Neural progenitor cell (in vitro differentiated cells): ENCODE measurements at regions not wholly inside any gene's neighbourhood (a gene's known extent, or its start where the extent isn't known, plus 50 kb on each side); places are given as distances from the start of the nearest gene placed in this dataset.

ENCODE experiments used
- DNase-seq: peaks from one replicate; pipeline ENCODE4 v3.0.0-alpha.2; 2016; ENCODE audit warnings: low spot score
- H2AFZ ChIP-seq: fragments of 200-600 bp; sonication (generic); replicated peaks from 2 replicates; pipeline ENCODE4 v1.6.1; 2016; ENCODE audit warnings: antibody characterized with exemption
- H3F3A ChIP-seq: fragments of 200-600 bp; sonication (generic); 2 replicates; pipeline ENCODE4 v1.6.1; 2016; ENCODE audit warnings: antibody characterized with exemption, low read depth
- H3K27ac ChIP-seq: fragments of 200-600 bp; sonication (generic); 2 replicates; pipeline ENCODE4 v1.5.1; 2016; ENCODE audit warnings: mild to moderate bottlenecking
- H3K27me3 ChIP-seq: fragments of 200-600 bp; sonication (generic); 2 replicates; pipeline ENCODE4 v1.6.1; 2016; ENCODE audit warnings: mild to moderate bottlenecking, moderate library complexity
- H3K36me3 ChIP-seq: fragments of 200-600 bp; sonication (generic); 2 replicates; pipeline ENCODE4 v1.5.1; 2016
- H3K4me1 ChIP-seq: fragments of 200-600 bp; sonication (generic); 2 replicates; pipeline ENCODE4 v1.6.1; 2016; ENCODE audit warnings: mixed run types
- H3K4me2 ChIP-seq: fragments of 200-600 bp; sonication (generic); 2 replicates; pipeline ENCODE4 v1.6.1; 2016
- H3K4me3 ChIP-seq: fragments of 200-600 bp; sonication (generic); 2 replicates; pipeline ENCODE4 v1.5.1; 2016
- H3K79me2 ChIP-seq: fragments of 200-600 bp; sonication (generic); 2 replicates; pipeline ENCODE4 v1.6.1; 2016; ENCODE audit warnings: low read depth
- H3K9ac ChIP-seq: fragments of 200-600 bp; sonication (generic); 2 replicates; pipeline ENCODE4 v1.6.1; 2016
- H3K9me3 ChIP-seq: fragments of 200-600 bp; sonication (generic); 2 replicates; pipeline ENCODE4 v1.5.1; 2016; ENCODE audit warnings: low read depth
- H4K20me1 ChIP-seq: fragments of 200-600 bp; sonication (generic); 2 replicates; pipeline ENCODE4 v1.6.1; 2016; ENCODE audit warnings: low read depth
- H3K27ac Mint-ChIP-seq: 3 replicates; pipeline ENCODE4 v1.8.0; 2021; ENCODE audit warnings: mixed read lengths
- H3K27me3 Mint-ChIP-seq: 2 replicates; pipeline ENCODE4 v1.8.0; 2022; ENCODE audit warnings: low read depth, mild to moderate bottlenecking, inconsistent platforms, moderate library complexity, mixed read lengths; ENCODE audit not compliant: insufficient read depth
- H3K36me3 Mint-ChIP-seq: 3 replicates; pipeline ENCODE4 v1.8.0; 2021; ENCODE audit warnings: mixed read lengths
- H3K4me1 Mint-ChIP-seq: 3 replicates; pipeline ENCODE4 v1.8.0; 2021; ENCODE audit warnings: mixed read lengths
- H3K4me3 Mint-ChIP-seq: 3 replicates; pipeline ENCODE4 v1.8.0; 2021; ENCODE audit warnings: mild to moderate bottlenecking, moderate library complexity, mixed read lengths
- H3K9me3 Mint-ChIP-seq: 3 replicates; pipeline ENCODE4 v1.8.0; 2020; ENCODE audit warnings: mixed read lengths
- EZH2 ChIP-seq: fragments of 200-600 bp; sonication (generic); IDR thresholded peaks from 2 replicates; pipeline ENCODE4 v1.6.1; 2017; ENCODE audit warnings: antibody characterized with exemption, mild to moderate bottlenecking, moderate library complexity
- EZH2phosphoT487 ChIP-seq: fragments of 200-600 bp; sonication (generic); IDR thresholded peaks from 2 replicates; pipeline ENCODE4 v1.6.1; 2017; ENCODE audit warnings: antibody characterized with exemption
- TF ChIP-seq, protein P1 (sequence below): fragments of 200-600 bp; sonication (generic); IDR thresholded peaks from 2 replicates; pipeline ENCODE4 v1.5.1; 2017; ENCODE audit warnings: antibody characterized with exemption, mild to moderate bottlenecking

DNA sequence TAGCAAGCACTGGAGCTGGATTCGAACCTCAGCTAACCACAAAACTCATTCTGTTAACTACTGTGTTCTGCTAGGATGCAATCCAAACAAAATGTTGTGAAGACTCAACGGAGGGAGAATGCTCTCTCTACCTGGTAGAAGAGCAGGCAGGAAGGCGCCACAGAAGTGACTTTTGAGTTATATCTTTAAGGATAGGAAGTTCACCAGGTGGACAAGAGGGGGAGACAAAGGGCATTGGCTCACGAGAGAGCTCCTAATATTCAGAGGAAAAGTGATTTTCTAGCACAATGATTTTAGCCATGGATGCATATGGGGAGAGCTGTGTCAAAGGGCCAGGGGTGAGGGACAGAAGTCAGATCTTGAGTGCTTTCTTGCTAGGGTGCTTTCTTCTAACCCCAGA lies 108.4 kb upstream of the MAFB start:
- no peak overlapping the region for H3K4me3 Mint-ChIP-seq
- Histone ChIP-seq H3K4me1 (no peaks in the 10 kb centered on the region), H3F3A (no peaks in the 10 kb centered on the region), H3K36me3 (no peaks in the 10 kb centered on the region), H3K79me2 (no peaks in the 10 kb centered on the region), H3K9ac (no peak overlapping the region), H4K20me1 (no peaks in the 10 kb centered on the region), H2AFZ (no peak overlapping the region), H3K27me3 (no peaks in the 10 kb centered on the region), H3K4me3 (no peak overlapping the region), H3K9me3 (no peaks in the 10 kb centered on the region), H3K4me2 (no peak overlapping the region), H3K27ac (no peak overlapping the region)
- TF ChIP-seq EZH2 = no peak
- TF ChIP-seq, protein P1, sequence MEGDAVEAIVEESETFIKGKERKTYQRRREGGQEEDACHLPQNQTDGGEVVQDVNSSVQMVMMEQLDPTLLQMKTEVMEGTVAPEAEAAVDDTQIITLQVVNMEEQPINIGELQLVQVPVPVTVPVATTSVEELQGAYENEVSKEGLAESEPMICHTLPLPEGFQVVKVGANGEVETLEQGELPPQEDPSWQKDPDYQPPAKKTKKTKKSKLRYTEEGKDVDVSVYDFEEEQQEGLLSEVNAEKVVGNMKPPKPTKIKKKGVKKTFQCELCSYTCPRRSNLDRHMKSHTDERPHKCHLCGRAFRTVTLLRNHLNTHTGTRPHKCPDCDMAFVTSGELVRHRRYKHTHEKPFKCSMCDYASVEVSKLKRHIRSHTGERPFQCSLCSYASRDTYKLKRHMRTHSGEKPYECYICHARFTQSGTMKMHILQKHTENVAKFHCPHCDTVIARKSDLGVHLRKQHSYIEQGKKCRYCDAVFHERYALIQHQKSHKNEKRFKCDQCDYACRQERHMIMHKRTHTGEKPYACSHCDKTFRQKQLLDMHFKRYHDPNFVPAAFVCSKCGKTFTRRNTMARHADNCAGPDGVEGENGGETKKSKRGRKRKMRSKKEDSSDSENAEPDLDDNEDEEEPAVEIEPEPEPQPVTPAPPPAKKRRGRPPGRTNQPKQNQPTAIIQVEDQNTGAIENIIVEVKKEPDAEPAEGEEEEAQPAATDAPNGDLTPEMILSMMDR = peak; percentile 59
- peak; percentile 38 for DNase-seq
- H3K27me3 Mint-ChIP-seq = no peaks in the 10 kb centered on the region
- no peak overlapping the region for H3K27ac Mint-ChIP-seq
- no peaks in the 10 kb centered on the region for H3K36me3 Mint-ChIP-seq
- H3K4me1 Mint-ChIP-seq = no peaks in the 10 kb centered on the region
- H3K9me3 Mint-ChIP-seq = no peaks in the 10 kb centered on the region

DNA sequence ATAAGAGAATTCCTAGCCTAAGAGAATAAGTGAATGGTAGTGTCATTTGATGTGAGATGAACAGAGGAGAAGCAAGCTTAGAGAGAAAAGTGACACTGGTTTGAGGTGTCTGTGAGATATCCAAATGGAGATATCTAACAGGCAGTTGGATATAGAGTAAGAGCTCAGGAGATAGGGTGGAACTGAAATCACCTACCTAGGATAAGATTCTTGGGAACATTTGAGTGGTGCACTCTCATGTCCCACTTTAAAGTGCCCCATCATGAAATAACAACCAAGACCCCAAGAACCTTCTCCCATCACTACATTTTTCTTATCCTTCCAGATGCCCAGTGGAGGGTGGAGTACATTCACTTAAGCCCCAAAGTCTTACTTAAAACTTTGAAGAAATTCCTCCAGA lies 109.0 kb upstream of the MAFB start:
- Mint-ChIP-seq H3K4me1 (no peaks in the 10 kb centered on the region), H3K27me3 (no peaks in the 10 kb centered on the region), H3K36me3 (no peaks in the 10 kb centered on the region), H3K4me3 (no peak overlapping the region), H3K9me3 (no peaks in the 10 kb centered on the region), H3K27ac (no peak overlapping the region)
- no peak overlapping the region for H3K4me2 ChIP-seq
- H3K4me3 ChIP-seq = no peak overlapping the region
- no peaks in the 10 kb centered on the region for H3F3A ChIP-seq
- H3K4me1 ChIP-seq = no peaks in the 10 kb centered on the region
- no peaks in the 10 kb centered on the region for H3K36me3 ChIP-seq
- DNase-seq = no peak
- no peaks in the 10 kb centered on the region for H3K9me3 ChIP-seq
- H4K20me1 ChIP-seq = no peaks in the 10 kb centered on the region
- H3K9ac ChIP-seq = no peak overlapping the region
- H3K27me3 ChIP-seq = no peaks in the 10 kb centered on the region
- no peak for TF ChIP-seq EZH2
- TF ChIP-seq EZH2phosphoT487 = no peak
- TF ChIP-seq, protein P1 = no peak
- no peaks in the 10 kb centered on the region for H3K79me2 ChIP-seq
- H2AFZ ChIP-seq = no peak overlapping the region
- H3K27ac ChIP-seq = no peak overlapping the region

DNA sequence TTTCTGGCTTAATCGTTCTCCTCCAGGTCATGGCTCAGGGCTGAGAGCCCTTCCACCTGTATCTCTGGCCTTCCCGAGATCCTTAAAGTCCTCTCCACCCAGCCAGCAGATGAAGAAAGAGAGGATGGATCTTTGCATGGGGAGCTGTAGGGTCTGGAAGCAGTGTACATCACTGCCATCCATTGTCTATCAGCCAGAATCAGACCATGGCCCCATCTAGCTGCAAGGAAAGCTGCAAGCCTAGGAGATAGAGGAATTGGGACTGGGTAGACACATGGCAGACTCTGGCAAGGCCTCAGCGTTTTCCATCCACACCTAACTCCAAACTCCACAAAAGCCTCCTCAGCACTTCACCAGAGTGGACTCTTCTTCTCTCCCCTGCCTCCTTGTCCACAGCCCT lies 113.8 kb upstream of the MAFB start:
- H3F3A ChIP-seq = no peaks in the 10 kb centered on the region
- no peaks in the 10 kb centered on the region for H3K79me2 ChIP-seq
- TF ChIP-seq, protein P1 = no peak
- no peak for TF ChIP-seq EZH2phosphoT487
- TF ChIP-seq EZH2 = no peak
- no peak overlapping the region for H3K9ac ChIP-seq
- Mint-ChIP-seq H3K4me3 (no peak overlapping the region), H3K4me1 (peaks cover 7% of the 10 kb centered on the region), H3K36me3 (no peaks in the 10 kb centered on the region), H3K9me3 (no peaks in the 10 kb centered on the region), H3K27ac (no peak overlapping the region), H3K27me3 (peaks cover 2% of the 10 kb centered on the region)
- no peaks in the 10 kb centered on the region for H4K20me1 ChIP-seq
- H3K36me3 ChIP-seq = no peaks in the 10 kb centered on the region
- H3K9me3 ChIP-seq = no peaks in the 10 kb centered on the region
- no peak overlapping the region for H3K4me3 ChIP-seq
- DNase-seq = no peak
- H3K27me3 ChIP-seq = no peaks in the 10 kb centered on the region
- no peak overlapping the region for H3K27ac ChIP-seq
- H3K4me1 ChIP-seq = peaks cover 3% of the 10 kb centered on the region
- no peak overlapping the region for H3K4me2 ChIP-seq
- H2AFZ ChIP-seq = no peak overlapping the region

DNA sequence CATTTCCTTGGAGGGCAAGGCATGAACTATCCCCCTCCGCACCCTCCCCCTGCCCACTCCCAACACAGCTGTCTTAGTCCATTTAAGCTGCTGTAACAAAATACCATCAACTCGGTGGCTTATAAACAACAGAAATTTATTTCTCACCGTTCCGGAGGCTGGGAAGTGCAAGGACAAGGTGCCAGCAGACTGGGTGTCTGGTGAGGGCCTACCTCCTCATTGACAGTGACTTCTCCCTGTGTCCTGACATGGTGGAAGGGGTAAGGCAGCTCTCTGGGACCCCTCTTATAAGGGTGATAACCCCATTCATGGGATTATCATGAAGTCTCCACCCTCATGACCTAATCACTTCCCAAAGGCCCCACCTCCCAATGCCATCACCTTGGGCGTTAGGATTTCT lies 114.3 kb upstream of the MAFB start:
- no peak for DNase-seq
- Mint-ChIP-seq H3K4me1 (peaks cover 7% of the 10 kb centered on the region), H3K36me3 (no peaks in the 10 kb centered on the region), H3K9me3 (no peaks in the 10 kb centered on the region), H3K27ac (no peak overlapping the region), H3K27me3 (peaks cover 2% of the 10 kb centered on the region), H3K4me3 (no peak overlapping the region)
- H3K27ac ChIP-seq = no peak overlapping the region
- H3K9ac ChIP-seq = no peak overlapping the region
- H3K79me2 ChIP-seq = no peaks in the 10 kb centered on the region
- H3K9me3 ChIP-seq = no peaks in the 10 kb centered on the region
- H4K20me1 ChIP-seq = no peaks in the 10 kb centered on the region
- TF ChIP-seq, protein P1 = no peak
- TF ChIP-seq EZH2 (no peak), EZH2phosphoT487 (no peak)
- H3K27me3 ChIP-seq = no peaks in the 10 kb centered on the region
- no peaks in the 10 kb centered on the region for H3K36me3 ChIP-seq
- H3K4me2 ChIP-seq = no peak overlapping the region
- H2AFZ ChIP-seq = no peak overlapping the region
- H3F3A ChIP-seq = no peaks in the 10 kb centered on the region
- H3K4me3 ChIP-seq = no peak overlapping the region
- H3K4me1 ChIP-seq = peaks cover 3% of the 10 kb centered on the region
